ENCODE measurements at regions not wholly inside any gene's neighbourhood (a gene's known extent, or its start where the extent isn't known, plus 50 kb on each side); places are given as distances from the start of the nearest gene placed in this dataset.

DNA sequence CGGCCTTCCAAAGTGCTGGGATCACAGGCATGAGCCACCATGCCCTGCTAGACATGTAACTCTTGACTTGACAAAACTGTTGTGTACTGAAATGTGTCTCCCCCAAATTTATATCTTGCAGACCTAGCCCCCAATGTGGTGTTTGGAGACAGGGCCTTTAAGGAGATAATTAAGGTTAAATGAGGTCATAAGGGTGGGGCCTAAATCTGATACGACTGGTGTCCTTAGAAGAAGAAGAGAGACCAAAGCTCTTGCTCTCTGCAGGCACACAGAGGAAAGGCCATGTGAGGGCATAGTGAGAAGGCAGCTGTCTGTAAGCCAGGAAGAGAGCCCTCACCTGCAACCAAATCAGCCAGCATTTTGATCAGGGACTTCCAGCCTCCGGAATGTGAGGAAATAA lies 361.3 kb downstream of the SV2B start:
- TF ChIP-seq, protein P1, sequence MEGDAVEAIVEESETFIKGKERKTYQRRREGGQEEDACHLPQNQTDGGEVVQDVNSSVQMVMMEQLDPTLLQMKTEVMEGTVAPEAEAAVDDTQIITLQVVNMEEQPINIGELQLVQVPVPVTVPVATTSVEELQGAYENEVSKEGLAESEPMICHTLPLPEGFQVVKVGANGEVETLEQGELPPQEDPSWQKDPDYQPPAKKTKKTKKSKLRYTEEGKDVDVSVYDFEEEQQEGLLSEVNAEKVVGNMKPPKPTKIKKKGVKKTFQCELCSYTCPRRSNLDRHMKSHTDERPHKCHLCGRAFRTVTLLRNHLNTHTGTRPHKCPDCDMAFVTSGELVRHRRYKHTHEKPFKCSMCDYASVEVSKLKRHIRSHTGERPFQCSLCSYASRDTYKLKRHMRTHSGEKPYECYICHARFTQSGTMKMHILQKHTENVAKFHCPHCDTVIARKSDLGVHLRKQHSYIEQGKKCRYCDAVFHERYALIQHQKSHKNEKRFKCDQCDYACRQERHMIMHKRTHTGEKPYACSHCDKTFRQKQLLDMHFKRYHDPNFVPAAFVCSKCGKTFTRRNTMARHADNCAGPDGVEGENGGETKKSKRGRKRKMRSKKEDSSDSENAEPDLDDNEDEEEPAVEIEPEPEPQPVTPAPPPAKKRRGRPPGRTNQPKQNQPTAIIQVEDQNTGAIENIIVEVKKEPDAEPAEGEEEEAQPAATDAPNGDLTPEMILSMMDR (conservative IDR thresholded peaks at IDR 0.05; ENCODE audit: low read depth, low read length): no peak
- TF ChIP-seq EZH2 (IDR thresholded peaks at IDR 0.05; ENCODE audit: low read length, unreplicated experiment): no peak
